ENCODE measurements at regions not wholly inside any gene's neighbourhood (a gene's known extent, or its start where the extent isn't known, plus 50 kb on each side); places are given as distances from the start of the nearest gene placed in this dataset.

GRCh38 chr1:38563942-38564735 is 295.4 kb downstream of the RRAGC start:
- TF ChIP-seq POLR2A (IDR thresholded peaks at IDR 0.05; ENCODE audit: low read depth, low read length) (no peak), POLR2AphosphoS5 (IDR thresholded peaks at IDR 0.05; ENCODE audit: low read depth, low read length) (no peak), TAF1 (IDR thresholded peaks at IDR 0.05; ENCODE audit: low read depth, low read length) (no peak)

All from GM12891 (cell line).